ENCODE measurements at regions not wholly inside any gene's neighbourhood (a gene's known extent, or its start where the extent isn't known, plus 50 kb on each side); places are given as distances from the start of the nearest gene placed in this dataset.

DNA sequence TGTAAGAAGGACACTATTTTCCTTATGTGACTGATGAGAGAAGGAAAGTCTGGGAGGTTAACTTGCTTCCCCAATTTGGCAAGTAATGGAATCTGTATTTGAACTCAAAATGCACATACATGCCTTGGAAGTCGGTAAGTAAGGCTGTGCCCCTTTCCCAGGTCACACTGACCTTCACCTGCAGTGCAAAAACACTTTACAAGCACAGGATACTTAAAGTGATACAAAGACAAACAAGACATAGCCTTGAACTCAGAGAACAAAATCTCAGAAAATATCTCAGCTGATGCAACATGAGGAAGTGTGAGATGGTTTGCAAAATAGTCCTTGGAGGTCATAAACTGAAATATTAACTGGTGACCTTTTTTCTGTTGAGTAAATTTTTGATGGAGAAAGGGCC lies 251.1 kb downstream of the RAB38 start:
- no peak for TF ChIP-seq EZH2 (optimal IDR thresholded peaks at IDR 0.05; ENCODE audit: low read depth, low read length)
- TF ChIP-seq, protein P1, sequence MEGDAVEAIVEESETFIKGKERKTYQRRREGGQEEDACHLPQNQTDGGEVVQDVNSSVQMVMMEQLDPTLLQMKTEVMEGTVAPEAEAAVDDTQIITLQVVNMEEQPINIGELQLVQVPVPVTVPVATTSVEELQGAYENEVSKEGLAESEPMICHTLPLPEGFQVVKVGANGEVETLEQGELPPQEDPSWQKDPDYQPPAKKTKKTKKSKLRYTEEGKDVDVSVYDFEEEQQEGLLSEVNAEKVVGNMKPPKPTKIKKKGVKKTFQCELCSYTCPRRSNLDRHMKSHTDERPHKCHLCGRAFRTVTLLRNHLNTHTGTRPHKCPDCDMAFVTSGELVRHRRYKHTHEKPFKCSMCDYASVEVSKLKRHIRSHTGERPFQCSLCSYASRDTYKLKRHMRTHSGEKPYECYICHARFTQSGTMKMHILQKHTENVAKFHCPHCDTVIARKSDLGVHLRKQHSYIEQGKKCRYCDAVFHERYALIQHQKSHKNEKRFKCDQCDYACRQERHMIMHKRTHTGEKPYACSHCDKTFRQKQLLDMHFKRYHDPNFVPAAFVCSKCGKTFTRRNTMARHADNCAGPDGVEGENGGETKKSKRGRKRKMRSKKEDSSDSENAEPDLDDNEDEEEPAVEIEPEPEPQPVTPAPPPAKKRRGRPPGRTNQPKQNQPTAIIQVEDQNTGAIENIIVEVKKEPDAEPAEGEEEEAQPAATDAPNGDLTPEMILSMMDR (IDR thresholded peaks at IDR 0.05; ENCODE audit: low read length), result no peak
- TF ChIP-seq EZH2phosphoT487 (IDR thresholded peaks at IDR 0.05; ENCODE audit: low read length), result no peak

All from MM.1S (cell line).